ENCODE measurements at regions not wholly inside any gene's neighbourhood (a gene's known extent, or its start where the extent isn't known, plus 50 kb on each side); places are given as distances from the start of the nearest gene placed in this dataset.

DNA sequence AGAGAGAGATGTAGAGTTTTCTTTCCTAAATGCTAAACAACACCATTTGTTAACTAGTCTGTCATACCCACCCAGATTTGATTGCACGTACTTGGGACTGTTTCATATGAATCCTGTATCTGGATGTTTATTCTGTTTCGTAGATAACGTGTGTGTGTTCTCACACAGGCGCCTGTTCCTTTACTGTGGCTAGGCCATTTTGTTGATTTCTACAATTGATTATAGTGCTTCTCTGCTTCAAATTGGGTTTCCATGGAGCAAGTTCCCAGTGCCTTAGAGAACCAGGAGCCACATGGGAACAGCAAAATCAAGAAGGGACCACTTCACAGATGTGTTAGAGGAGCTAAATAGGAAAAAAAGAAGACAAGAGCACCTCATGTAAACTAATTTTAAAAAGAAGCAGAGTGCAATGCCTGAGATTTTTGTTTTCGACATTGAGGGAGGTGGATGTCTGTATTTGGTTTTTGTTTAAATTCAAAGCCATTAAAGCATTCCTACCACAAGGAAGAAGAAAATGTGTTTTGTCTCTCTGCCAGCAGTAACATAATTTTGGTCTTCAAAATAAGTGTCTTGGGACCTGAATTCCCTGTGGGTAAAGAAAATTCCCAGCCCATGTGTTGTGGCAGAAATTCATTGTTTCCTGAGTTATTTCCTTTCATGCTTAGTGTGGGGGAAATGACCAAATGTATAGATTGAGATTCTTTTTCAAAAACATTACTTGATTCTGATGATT is 424.0 kb upstream of the C2CD4B start:
- no peak for DNase-seq

DNA sequence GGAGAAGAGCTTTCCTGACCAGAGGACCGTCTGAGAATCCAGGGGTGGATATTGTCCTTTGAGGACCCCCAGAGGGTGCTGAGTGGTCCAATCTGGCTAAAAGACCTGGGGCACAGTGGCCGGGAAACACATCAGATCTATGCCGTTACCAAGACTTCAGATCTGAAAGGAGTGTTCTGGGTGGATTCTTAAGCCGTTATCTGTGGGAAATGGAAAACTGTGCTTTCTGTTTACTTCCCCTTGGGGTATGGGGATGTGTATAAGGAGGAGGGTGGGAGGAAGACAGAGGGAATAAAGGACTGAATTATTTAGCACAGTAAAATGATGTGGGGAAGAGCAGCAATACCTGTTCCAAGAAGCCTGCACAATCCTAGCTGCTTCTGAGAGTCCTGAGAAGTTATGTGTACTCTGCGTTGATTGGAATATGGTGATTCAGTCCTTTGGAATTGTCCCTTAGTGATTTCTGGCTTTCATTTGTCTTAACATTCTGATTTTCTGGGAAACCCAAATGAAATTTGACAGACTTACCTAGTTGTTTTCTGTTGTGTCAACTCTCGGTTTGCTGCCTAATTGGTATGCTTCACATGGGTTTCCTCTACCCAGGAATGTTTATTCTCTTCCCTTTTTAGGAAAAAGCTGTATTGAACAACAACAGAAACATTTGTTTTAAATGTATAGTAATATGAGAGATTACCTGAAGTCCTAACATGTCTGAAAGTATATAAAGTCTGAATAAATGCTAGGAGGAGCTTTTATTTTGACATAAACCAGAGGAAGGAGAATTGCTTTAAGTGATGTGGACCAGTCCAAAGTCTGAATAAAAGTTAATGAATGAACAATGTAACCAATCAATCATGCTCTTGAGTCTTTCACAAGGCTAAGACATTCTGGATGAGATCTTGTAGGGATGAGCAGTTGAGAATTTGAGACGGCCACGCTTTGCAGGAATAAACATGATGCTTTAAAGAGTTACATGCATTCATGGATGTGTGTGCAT is 427.1 kb upstream of the C2CD4B start:
- no peak for DNase-seq

DNA sequence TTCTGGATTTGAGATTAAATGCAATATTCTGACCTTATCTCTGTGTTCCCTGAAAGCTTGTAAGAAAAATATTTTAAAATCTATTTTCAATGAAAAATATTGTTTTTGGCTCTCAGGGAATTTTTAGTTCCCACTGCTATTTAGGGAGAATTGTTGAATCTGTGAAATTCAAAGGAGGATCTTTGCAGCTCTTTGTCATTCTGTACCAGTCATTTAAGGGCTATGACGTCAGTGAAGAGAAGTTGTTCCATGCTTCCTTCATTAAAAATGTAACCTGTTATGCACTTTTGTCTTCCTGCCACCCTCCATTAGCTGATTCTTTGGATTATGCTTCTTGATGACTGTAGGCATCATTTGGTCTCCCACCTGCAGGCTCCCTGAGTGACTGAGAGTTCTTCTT is 427.8 kb upstream of the C2CD4B start:
- no peak for DNase-seq

DNA sequence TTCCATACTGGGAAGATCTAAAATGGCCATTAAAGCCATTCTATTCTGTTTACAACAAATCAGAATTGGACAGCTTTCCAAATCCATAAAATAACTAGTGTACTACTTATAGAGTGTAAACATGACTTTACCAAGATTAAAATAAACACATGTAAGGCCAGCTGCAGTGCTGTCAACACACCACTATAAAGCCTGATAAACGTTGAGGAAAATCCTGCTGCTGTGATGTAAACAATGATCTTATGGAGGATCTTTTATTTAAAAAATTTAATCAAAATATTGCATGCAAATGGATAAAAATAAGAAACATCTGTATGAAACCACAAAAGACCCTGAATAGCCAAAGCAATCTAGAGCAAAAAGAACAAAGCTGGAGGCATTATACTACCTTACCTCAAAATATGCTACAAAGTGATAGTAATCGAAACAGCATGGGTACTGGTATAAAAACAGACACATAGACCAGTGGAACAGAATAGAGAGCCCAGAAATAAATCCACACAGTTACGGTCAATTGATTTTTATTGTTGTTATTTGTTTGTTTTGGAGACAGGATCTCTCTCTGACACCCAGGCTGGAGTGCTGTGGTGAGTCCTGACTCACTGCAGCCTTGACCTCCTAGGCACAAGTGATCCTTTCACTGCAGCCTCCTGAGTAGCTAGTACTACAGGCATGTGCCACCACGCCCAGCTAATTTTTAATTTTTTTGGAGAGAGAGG is 428.8 kb upstream of the C2CD4B start:
- no peak for DNase-seq

DNA sequence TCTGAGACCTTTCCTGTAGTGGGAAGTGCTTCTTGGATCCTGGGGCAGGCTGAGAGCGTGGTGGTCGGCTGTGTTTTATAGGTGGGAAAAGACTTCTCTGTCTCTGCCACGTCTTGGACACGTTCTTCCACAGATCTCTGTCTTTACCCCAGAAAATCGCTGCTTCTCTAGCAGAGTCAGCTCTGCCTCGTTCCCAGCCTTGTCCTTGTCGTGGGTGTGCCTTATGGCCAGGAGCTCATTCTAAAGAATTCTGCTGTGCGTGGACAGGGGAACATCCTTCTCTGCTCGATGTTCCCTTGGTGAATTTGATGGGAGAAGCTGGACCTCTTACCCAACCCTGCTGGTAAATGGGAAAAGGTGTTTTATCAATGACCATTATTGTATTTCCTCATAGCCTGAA is 433.1 kb upstream of the C2CD4B start:
- DNase-seq = no peak

DNA sequence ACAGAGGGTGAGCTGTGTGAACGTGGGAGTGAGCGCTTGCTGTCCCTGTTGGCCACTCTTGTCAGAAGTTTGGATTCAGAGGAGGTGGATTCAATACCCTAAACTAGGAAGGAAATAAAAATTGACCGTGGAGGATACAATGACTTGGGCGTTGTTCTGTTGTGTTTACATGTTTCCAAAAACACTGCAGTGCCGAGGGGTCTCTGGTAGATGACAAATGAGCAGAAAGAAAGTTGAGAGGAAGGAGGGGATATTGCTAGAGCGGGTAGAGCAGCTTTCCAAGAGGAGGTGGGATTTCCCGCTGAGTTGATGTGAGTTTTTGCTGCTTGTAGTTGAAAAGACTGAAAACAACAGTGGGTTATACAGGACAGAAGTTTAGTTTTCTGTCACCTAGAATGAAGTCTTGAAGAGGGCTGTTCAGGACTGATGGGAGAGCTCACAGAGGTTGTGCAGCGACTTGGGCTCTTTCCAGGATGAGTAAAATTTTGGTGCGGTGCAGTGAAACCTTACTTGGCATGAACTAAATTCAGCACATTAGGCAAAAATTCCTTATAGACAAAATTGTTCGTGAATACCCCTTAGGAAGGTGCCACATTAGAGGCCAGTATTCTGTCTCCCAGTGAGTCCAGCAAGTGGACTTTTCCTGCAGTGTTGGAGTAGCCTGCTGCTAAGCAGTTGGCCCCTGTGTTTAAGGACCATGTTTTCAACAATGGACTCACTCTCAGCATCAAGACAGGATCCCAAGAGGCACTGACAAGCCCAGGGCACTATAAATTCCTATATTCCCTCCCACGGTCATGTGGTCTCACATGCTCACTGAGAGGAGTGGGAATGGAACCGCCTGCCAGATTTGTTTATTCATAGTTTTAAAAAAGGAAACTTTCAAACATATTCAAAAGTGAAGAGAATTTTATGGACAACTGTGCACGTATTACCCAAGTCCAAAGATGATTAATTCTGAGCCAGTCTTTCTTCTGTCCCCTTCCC is 435.0 kb upstream of the C2CD4B start:
- DNase-seq = no peak

DNA sequence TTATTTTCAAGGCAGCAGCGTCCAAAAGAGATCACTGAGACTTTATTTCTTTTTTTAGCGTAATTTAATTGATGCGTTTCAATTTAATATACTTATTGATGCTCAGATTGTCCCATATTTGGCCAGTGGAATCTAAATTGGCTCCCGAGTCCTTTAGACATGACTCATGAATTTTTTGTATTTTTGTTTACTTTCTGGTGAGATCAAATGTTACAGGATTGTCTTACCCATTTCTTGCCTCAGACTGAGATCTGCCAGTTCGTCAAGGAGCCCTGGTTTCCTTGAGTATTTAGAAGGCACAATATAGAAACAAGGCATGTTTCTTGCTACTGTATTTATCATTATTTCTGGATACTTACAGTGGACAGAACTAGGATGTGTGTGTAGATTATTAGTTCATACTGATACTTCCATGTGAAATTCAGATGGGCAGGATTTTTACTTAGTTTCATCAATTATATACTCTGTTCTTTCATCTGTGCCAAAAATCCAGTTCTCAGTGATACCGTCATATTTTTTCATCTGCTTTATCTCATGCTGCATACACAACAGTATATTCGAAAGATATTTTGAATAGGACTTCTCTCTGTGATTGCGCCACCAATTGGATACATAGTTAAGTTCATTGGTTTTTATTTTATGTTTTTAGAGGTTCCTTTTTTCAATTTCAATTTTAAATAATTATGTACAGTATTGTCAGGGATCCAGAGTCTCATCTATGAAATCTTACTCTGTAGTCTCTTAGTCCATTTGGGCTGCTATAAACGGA is 436.9 kb upstream of the C2CD4B start:
- DNase-seq = no peak

DNA sequence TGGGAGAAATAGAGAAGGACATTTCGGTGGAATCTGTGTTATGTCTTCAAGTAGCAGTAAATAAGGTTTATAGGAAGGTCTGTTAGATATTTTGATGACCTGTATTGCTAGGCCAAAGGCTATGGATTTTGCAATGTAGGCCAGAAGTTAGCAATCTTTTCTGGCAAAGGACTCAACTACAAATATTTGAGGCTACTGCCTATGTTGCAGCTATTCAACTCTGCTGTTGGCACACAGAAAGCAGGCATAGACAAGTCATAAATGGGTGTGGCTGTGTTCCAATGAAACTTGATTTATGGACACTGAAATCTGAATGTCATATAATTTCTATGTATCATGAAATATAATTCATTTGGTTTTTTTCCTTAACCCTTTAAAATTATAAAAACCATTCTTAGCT is 438.7 kb upstream of the C2CD4B start:
- no peak for DNase-seq

DNA sequence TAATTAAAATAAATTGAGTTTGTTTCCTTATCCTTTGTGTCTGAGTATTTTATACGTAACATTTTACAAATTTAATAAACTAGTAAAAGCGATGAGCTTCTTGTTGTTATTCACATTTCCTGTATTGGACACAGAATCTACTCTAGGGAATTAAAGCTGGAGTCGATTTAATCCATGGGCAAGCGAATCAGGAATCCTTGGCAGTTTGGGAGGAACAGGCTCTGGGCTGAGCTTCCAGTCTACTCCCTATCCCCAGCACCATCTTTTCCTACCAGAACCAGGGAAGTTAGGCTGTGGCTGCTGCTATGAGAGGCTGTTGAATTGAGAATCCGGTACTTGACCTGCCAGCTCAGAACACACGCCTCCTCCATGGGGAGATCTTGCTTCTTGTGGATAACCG is 437.3 kb upstream of the TPM1 start:
- no peak for DNase-seq

DNA sequence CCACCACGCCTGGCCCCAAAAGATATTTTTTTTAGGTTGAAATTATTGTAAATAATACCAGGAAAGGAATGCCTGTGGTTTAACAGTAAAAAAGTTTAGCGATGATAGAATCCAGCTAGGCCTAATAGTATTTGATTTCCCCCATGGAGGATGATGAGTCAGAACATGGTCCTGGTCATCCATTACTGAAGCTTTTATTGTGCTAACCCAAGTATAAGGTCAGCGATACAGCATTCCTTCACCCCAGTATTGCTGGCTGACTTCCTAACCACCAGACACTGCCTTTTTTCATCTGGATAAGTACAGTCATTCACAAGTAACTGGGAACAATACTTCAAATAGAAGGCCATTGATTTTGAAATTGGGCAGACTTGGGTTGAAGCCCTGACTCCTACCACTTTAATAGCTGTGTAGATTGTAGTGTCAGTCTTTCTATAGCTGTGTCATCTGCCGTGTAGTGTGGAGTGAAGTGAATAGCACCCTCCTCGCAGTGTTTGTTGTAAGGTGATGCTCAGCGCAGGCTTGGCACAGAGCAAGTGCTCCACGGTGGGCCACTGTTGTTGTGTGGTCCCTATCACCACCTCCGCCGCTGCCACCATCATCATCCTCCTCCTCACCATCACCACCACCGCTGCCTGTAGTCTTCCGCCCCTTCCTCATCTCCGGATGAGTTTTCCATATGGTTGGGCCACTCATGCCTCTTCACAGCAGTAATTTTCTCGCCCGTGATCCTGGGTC is 436.0 kb upstream of the TPM1 start:
- no peak for DNase-seq

DNA sequence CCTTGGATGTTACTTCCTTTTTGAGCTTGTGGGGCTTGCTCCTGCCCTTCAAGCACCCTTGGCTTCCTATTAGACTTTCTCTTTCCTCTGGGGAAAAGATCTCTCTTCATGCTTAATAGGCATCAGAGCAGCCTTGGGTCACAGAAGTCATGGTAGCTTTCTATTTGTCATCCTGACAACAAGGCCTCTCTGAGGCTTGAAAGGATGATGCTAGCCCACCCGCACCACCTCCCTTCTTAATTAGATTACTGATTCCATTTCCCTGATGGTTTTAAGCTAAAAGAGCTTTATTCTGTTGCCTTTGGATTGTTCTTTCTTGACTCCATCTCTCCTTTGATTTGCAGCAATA is 435.5 kb upstream of the TPM1 start:
- DNase-seq = no peak

DNA sequence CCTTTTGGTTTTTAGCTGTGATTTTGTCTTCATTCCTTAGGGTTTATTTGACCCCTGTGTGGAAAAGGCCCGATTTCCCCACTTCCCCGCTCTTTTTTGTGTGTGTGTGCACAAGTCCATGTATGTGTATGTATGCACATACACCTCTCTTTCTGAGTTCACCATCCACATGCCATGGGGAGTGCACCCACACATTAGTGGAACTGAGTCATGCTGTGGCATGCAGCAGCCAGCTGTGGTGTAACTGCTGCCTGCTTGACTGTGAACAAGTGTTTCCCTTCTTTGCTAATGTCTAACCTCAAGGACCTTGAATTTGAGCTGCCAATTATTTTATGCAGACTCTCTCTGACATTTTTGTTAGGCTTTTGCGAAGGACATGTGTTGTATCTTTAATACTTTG is 434.9 kb upstream of the TPM1 start:
- DNase-seq = no peak

DNA sequence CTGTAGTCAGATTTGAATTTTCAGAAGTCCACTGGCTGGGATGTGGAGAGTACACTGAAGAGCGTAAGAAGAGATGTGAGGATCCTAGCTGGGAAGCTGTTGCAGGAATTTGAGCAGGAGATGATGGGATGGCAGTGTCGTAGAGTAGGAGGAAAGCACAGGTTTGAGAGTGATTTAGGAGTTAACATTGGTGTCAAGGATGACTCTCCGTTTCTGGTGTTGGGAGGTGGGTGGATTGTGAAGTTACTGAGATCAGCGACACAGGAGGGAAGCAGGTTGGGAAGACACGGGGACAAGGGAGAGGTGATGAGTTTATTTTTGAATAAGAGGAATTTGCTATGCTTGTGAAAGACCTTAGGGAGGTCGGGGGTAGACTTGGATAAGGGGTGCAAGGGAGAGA is 434.2 kb upstream of the TPM1 start:
- DNase-seq = no peak

DNA sequence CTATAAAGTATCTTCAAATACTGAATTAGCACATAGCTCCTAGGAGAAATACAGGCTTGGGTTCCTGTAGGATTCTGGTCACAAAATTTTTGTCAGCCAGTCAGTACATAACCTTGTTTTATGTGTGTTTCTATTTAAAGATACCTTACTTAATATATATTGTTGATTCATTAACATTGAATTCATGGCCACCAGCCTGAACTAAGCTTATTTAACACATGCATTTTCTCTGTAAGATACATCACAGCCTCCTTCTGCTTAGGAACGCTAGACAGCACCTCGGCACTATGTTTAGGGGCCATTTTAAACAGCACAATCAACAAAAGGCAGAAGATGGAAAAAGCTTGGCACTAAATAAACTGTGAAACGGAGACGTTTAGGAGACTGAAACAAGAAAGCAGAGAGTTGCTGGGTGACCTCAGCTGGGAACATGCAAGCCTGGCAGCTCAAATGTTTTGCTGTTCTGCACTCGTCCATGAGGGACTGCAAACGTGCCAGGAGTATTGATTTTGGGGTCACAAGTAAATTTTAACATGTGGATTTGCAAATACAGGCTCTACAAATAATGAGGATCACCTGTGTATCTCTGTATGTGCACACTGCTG is 432.2 kb upstream of the TPM1 start:
- no peak for DNase-seq

DNA sequence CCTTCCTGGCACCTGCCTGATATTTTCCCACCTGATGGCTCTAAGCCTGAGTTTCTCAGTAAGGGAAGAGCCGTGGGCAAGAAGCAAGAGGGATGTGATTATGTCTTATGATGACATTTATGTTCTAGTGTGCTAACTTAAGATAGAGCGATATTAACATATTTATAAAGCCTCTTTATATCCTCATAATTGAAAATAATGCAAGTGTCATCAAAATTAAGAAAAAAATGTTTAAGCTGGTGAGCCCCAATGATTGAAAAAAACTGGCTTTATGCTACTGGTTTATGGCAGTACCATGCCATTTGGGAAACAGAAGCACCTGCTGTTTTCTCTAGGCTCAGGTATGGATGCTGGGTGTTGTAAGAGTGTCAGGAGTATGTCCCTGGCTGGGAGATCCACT is 431.5 kb upstream of the TPM1 start:
- DNase-seq = no peak

DNA sequence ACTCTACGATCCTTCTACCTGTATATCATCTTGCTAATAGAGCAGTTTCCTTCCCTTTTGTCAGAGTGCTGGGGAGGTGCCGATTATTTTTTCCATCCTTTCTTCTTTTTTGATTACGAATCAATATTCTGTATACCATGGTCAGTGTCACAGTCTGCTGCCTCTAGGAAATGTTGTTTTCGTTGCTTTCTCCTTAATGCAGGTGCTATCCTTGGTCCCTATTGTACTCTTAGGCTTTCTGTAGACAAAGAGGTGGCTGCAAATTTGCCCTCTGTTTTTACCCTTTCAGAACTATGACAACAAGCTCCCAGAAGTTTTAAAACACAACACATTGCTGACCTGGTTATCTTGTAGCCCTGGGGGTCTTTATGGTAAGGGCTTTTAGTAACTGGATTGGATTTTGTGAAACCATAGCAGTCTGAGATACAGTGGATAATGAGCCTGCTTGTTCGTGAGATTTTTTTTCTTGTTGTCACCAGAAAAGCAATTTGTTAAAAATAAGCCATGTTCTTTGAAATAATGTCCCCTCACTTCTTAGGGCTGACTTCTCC is 430.3 kb upstream of the TPM1 start:
- no peak for DNase-seq

DNA sequence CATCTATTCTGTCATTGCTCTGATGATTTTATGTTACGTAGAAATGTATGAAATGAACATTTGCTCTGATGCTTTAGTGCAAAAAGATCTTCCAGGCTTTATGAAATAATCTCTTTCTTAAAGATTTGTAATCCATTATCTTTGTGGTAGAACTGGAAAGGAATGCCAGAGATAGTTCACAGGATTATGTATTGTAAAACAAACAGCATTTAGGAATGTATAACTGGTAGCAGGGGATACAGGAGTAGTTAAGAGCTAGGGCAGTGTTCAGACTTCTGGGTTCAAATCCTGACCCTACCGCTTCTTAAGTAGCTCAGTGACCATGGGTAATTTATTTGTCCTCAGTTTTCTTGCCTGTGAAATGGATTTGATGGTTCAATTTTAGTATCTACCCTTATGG is 429.8 kb upstream of the TPM1 start:
- DNase-seq = no peak

DNA sequence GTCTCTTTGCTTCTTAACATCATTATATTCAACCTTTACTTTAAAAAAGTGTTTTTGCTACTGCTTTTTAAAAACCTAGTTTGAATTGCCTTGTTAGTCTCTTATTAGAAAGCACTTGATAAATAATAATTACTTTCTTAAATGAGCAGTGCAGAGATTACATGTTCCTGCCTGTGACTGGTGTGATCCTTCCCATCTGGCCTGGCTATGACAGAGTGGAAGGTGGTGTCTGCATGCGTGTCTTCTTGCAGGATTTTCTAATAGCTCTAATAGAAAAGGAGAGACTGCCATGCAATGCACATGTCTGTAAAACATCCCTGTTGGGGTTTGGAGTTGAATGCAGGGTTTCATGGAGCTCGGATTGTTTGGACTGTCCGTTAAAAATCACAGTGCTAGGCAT is 425.8 kb upstream of the TPM1 start:
- no peak for DNase-seq

DNA sequence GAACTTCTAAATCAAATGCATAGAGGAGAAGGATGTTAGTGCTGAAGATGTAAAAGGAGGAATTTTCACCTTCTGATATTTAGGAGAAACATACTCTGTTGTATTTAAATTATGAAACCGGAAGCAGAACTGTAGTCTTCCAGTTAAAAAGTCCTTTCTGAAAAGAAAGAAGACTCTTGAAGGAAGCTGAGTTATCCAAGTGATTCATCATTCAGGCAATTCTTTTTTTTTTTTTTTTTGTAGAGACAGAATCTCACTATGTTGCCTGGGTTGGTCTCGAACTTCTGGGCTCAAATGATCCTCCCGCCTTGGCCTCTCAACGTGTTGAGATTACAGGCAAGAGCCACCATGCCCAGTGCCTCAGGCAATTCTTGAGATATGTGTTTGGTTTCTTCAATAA is 424.8 kb upstream of the TPM1 start:
- DNase-seq = no peak

DNA sequence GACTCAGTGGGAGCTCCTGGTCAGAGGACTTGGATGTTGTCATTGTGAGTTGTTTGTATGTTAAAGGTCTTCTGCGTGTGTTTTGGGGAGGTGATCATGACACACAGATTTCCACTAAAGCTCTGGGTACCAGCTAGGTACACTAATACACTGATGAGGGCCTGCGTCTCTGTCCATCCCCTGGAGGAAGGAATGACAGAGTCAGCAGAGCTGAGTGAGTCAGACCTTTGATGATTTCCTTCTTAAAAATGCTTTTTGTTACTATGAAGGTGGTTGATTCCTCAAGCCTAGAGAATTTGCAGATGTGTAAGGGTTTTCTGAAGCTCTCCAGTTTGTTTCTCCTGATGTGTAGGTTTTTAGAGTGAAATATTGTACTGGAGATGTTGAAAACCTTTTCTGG is 424.1 kb upstream of the TPM1 start:
- DNase-seq = no peak

Measured in stimulated activated CD4-positive, alpha-beta T cell treated with anti-CD3 and anti-CD28 coated beads, Interleukin-1b, Interleukin-23, amount 100 ng/mL, for 48 hours (primary cell).